ENCODE measurements at regions not wholly inside any gene's neighbourhood (a gene's known extent, or its start where the extent isn't known, plus 50 kb on each side); places are given as distances from the start of the nearest gene placed in this dataset.

DNA sequence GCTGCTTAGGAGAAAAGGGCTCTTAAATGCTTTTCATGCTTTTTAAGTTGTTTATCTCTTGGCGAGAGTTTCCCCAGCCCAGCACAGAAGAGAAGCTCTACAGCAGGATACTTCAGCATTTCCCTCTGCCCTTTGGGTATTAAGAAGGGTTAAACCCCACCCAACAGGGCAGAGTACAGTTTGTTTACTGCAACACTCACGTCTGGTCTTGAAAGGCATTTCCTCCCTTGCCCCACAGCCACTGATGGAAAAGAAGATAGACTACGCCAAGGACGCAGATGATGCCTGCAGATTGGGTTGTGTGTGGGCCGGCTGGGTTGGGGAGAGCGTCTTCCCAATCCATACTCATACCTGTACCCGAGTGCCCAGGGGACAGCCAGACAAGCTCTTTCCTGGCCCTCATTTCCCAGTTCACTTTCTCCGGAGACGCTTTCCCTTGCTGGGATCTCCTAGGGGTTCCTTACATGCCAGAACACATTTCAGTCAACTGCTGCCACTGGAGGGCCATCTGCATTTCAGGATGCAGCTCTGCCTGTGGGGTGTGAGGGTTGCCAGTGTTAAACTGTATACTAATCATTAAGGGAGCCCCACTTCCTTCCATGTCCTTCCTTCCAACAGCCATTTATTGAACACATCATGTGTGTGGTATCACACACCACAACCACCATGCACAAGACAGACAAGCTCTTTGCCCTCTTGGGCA, 96.5 kb upstream of the DHX15 start:
- no peak overlapping the region for H3K4me3 ChIP-seq (ENCODE audit: severe bottlenecking)
- H3K4me1 ChIP-seq (ENCODE audit: insufficient read depth, poor library complexity, severe bottlenecking) = no peaks in the 10 kb centered on the region
- DNase-seq (ENCODE audit: low spot score) (no peak), ATAC-seq (ENCODE audit: low read depth) (no peak)
- TF ChIP-seq, protein P1, sequence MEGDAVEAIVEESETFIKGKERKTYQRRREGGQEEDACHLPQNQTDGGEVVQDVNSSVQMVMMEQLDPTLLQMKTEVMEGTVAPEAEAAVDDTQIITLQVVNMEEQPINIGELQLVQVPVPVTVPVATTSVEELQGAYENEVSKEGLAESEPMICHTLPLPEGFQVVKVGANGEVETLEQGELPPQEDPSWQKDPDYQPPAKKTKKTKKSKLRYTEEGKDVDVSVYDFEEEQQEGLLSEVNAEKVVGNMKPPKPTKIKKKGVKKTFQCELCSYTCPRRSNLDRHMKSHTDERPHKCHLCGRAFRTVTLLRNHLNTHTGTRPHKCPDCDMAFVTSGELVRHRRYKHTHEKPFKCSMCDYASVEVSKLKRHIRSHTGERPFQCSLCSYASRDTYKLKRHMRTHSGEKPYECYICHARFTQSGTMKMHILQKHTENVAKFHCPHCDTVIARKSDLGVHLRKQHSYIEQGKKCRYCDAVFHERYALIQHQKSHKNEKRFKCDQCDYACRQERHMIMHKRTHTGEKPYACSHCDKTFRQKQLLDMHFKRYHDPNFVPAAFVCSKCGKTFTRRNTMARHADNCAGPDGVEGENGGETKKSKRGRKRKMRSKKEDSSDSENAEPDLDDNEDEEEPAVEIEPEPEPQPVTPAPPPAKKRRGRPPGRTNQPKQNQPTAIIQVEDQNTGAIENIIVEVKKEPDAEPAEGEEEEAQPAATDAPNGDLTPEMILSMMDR (IDR thresholded peaks at IDR 0.05; ENCODE audit: poor library complexity, severe bottlenecking) = no peak
- H3K27ac ChIP-seq (ENCODE audit: poor library complexity, severe bottlenecking) = no peak overlapping the region
- no peaks in the 10 kb centered on the region for H3K9me3 ChIP-seq (ENCODE audit: severe bottlenecking)
- H3K36me3 ChIP-seq (ENCODE audit: low read depth) = no peaks in the 10 kb centered on the region
- peaks cover 3% of the 10 kb centered on the region for H3K27me3 ChIP-seq (ENCODE audit: insufficient read depth, poor library complexity, severe bottlenecking)

DNA sequence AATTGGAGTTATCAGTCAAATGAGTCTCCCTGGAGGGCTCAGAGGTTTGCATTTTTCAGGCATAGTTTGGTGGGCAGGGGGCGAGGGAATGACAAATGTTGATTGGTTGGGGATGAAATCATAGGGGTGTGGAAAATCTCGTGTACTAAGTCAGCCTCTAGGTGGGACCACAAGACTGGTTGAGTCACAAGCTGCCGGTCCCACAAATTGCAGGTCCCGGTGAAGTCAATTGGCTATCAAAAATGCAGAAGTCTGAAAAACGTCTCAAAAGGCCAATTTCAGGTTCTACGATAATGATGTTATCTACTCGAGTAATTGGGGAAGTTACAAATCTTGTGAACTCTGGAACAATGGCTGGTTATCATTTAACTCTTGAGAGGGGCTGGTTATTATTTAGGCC, 98.8 kb upstream of the DHX15 start:
- no peak overlapping the region for H3K4me3 ChIP-seq (ENCODE audit: severe bottlenecking)
- no peaks in the 10 kb centered on the region for H3K36me3 ChIP-seq (ENCODE audit: low read depth)
- peaks cover 3% of the 10 kb centered on the region for H3K27me3 ChIP-seq (ENCODE audit: insufficient read depth, poor library complexity, severe bottlenecking)
- H3K4me1 ChIP-seq (ENCODE audit: insufficient read depth, poor library complexity, severe bottlenecking) = no peaks in the 10 kb centered on the region
- no peak for DNase-seq (ENCODE audit: low spot score)
- no peak overlapping the region for H3K27ac ChIP-seq (ENCODE audit: poor library complexity, severe bottlenecking)
- ATAC-seq (ENCODE audit: low read depth) = no peak
- no peaks in the 10 kb centered on the region for H3K9me3 ChIP-seq (ENCODE audit: severe bottlenecking)
- TF ChIP-seq, protein P1 (IDR thresholded peaks at IDR 0.05; ENCODE audit: poor library complexity, severe bottlenecking) = no peak

DNA sequence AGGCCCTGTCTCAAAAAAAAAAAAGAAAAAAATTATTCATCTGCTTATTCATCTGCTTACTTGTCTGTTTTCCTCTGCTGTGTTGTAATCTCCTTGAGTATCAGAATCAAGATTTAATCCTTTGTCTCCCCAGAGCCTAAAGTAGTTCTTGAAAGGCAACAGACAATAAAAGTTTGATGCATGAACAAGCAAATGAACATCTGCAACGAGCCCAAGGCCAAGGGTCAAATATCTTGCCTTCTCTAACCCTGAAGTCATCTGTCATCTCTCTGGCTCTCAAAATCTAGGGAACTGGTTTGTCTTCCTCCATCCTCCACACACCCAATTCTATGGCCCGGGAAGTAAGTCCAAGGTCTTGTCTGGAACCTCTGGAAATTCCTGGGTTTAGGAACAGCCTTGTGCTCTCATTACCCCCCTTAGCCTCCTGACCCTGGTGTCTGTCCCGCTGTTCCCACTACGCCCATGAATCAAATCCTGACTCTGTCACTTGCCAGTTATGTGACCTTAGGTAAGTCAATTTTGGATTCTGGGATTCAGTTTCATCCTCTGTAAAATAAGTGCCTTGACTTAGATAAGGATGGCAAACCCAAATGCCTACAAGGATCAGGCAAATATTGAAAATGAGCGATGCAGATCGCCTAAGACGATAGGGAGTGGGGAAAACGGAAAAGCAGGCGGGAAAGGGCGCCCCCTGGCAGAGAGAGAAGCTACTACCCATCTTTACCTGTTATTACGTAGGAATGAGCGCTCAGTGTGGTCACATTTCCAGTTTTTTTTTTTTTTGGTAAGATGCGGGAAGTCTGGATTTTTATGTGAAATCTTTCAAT, 102.7 kb upstream of the DHX15 start:
- DNase-seq (ENCODE audit: low spot score) = no peak
- no peaks in the 10 kb centered on the region for H3K36me3 ChIP-seq (ENCODE audit: low read depth)
- H3K27me3 ChIP-seq (ENCODE audit: insufficient read depth, poor library complexity, severe bottlenecking) = no peaks in the 10 kb centered on the region
- no peak for ATAC-seq (ENCODE audit: low read depth)
- no peaks in the 10 kb centered on the region for H3K4me1 ChIP-seq (ENCODE audit: insufficient read depth, poor library complexity, severe bottlenecking)
- no peak overlapping the region for H3K4me3 ChIP-seq (ENCODE audit: severe bottlenecking)
- TF ChIP-seq, protein P1 (IDR thresholded peaks at IDR 0.05; ENCODE audit: poor library complexity, severe bottlenecking) = peak; percentile 49
- H3K27ac ChIP-seq (ENCODE audit: poor library complexity, severe bottlenecking) = no peak overlapping the region
- no peaks in the 10 kb centered on the region for H3K9me3 ChIP-seq (ENCODE audit: severe bottlenecking)

DNA sequence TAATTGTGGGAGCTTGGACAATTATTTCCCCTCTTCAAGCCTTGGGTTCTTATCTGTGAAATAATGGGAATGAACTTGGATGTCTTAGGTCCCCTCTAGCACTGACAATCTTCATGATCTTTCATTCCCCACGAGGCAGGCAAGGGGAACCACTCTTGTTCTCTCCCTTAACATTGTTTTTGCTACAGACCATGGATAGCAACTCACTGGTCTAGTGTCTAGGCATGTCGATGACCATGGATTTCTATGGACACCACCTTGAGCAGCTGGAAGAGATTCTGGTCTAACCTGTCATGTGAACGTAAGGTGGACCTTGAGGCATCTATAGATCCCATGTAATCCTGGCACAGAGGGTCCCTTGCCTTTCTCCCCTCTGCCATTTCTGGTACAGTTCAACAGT, 104.1 kb upstream of the DHX15 start:
- Histone ChIP-seq H3K36me3 (ENCODE audit: low read depth) (no peaks in the 10 kb centered on the region), H3K27ac (ENCODE audit: poor library complexity, severe bottlenecking) (no peak overlapping the region), H3K4me3 (ENCODE audit: severe bottlenecking) (no peak overlapping the region), H3K4me1 (ENCODE audit: insufficient read depth, poor library complexity, severe bottlenecking) (no peaks in the 10 kb centered on the region), H3K9me3 (ENCODE audit: severe bottlenecking) (no peaks in the 10 kb centered on the region), H3K27me3 (ENCODE audit: insufficient read depth, poor library complexity, severe bottlenecking) (no peaks in the 10 kb centered on the region)
- ATAC-seq (ENCODE audit: low read depth) (no peak), DNase-seq (ENCODE audit: low spot score) (no peak)
- TF ChIP-seq, protein P1 (IDR thresholded peaks at IDR 0.05; ENCODE audit: poor library complexity, severe bottlenecking) = no peak

DNA sequence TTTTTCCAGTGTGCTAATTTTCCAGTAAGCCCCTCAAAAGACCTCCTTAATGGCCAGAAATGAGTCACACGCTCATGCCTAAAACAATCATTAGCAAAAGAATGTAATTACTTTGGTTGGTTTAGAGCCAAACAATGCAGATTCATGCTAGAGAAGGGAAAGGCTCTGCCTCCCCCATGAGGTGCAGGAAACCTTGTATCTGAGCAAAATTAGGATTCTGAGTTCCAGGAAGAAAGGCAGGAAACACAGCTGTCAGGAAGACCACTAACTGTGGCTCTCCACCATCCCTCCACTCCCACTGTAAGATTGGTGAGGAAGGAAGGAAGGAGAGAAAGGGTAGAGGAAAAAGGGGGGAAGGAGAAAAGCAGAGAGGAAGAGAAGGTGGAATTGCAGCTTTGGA, 104.9 kb upstream of the DHX15 start:
- TF ChIP-seq, protein P1 (IDR thresholded peaks at IDR 0.05; ENCODE audit: poor library complexity, severe bottlenecking) = peak; percentile 8
- no peak for DNase-seq (ENCODE audit: low spot score)
- no peaks in the 10 kb centered on the region for H3K9me3 ChIP-seq (ENCODE audit: severe bottlenecking)

More for the DNA sequence above, 104.9 kb upstream of the DHX15 start:
- Histone ChIP-seq H3K27me3 (ENCODE audit: insufficient read depth, poor library complexity, severe bottlenecking) (no peaks in the 10 kb centered on the region), H3K4me1 (ENCODE audit: insufficient read depth, poor library complexity, severe bottlenecking) (no peaks in the 10 kb centered on the region), H3K27ac (ENCODE audit: poor library complexity, severe bottlenecking) (no peak overlapping the region), H3K4me3 (ENCODE audit: severe bottlenecking) (no peak overlapping the region), H3K36me3 (ENCODE audit: low read depth) (no peaks in the 10 kb centered on the region)
- no peak for ATAC-seq (ENCODE audit: low read depth)
